ENCODE measurements at regions not wholly inside any gene's neighbourhood (a gene's known extent, or its start where the extent isn't known, plus 50 kb on each side); places are given as distances from the start of the nearest gene placed in this dataset.
"Not testable (repeated sequence)": the region's sequence is repeated elsewhere in the genome, so short reads cannot be mapped to it uniquely, and the experiment has no call there.

GRCh38 chr3:8325306-8325705, 176.3 kb upstream of the LMCD1 start:
- H3K36me3 ChIP-seq = no peaks in the 10 kb centered on the region
- 32 to 57% (median 42%) methylated on average over 2 of the region's 2 CpGs for WGBS, 5 donors
- TF ChIP-seq, protein P1, sequence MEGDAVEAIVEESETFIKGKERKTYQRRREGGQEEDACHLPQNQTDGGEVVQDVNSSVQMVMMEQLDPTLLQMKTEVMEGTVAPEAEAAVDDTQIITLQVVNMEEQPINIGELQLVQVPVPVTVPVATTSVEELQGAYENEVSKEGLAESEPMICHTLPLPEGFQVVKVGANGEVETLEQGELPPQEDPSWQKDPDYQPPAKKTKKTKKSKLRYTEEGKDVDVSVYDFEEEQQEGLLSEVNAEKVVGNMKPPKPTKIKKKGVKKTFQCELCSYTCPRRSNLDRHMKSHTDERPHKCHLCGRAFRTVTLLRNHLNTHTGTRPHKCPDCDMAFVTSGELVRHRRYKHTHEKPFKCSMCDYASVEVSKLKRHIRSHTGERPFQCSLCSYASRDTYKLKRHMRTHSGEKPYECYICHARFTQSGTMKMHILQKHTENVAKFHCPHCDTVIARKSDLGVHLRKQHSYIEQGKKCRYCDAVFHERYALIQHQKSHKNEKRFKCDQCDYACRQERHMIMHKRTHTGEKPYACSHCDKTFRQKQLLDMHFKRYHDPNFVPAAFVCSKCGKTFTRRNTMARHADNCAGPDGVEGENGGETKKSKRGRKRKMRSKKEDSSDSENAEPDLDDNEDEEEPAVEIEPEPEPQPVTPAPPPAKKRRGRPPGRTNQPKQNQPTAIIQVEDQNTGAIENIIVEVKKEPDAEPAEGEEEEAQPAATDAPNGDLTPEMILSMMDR (IDR thresholded peaks at IDR 0.05) = no peak
- TF ChIP-seq POLR2A (IDR thresholded peaks at IDR 0.05) (no peak), POLR2AphosphoS5 (IDR thresholded peaks at IDR 0.05) (no peak), EP300 (IDR thresholded peaks at IDR 0.05) (no peak)

GRCh38 chr3:8325833-8326232, 175.8 kb upstream of the LMCD1 start:
- H3K4me3 ChIP-seq; H3K9me3 ChIP-seq; DNase-seq; H3K36me3 ChIP-seq; H3K4me1 ChIP-seq; H3K27ac ChIP-seq; H3K27me3 ChIP-seq; intact Hi-C loops (cut with DNase I; ENCODE audit: low total_unique reads): not testable (repeated sequence)
- WGBS, 5 donors = 87 to 95% (median 90%) methylated on average over 14 to 18 of the region's 18 CpGs

More at GRCh38 chr3:8325306-8325705, 176.3 kb upstream of the LMCD1 start:
- intact Hi-C loops (cut with DNase I; ENCODE audit: low total_unique reads) = no loop called here
- no peaks in the 10 kb centered on the region for H3K4me1 ChIP-seq
- H3K27ac ChIP-seq = no peak overlapping the region
- no peak overlapping the region for H3K4me3 ChIP-seq
- DNase-seq = no peak
- H3K9me3 ChIP-seq = no peaks in the 10 kb centered on the region
- no peaks in the 10 kb centered on the region for H3K27me3 ChIP-seq

DNA sequence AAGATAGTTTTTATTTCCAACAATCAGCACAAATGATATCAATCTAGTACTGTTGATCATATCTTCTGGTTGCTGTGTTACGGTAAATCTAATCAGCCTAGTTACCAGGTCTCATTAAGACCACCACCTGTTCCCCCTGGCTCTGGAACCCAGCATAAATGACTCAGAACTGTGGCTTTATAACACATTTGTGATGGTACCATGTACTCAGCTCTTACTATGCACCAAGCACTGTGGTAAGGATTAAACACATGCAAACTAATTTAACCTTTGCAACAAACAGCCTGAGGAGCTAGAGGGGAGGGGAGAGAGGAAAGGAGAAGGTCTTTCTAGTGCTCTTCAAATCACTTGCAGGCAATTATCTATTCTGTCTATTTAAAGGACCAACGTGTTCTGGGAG, 173.9 kb upstream of the LMCD1 start:
- TF ChIP-seq POLR2A (IDR thresholded peaks at IDR 0.05) (no peak), EP300 (IDR thresholded peaks at IDR 0.05) (no peak), POLR2AphosphoS5 (IDR thresholded peaks at IDR 0.05) (no peak)
- TF ChIP-seq, protein P1 (IDR thresholded peaks at IDR 0.05) = no peak
- H3K4me1 ChIP-seq = no peaks in the 10 kb centered on the region
- WGBS, 5 donors = 55 to 61% (median 57%) methylated on average over 2 of the region's 2 CpGs
- no peak overlapping the region for H3K27ac ChIP-seq
- no peaks in the 10 kb centered on the region for H3K27me3 ChIP-seq
- intact Hi-C loops (cut with DNase I; ENCODE audit: low total_unique reads) = no loop called here
- H3K36me3 ChIP-seq = no peaks in the 10 kb centered on the region
- no peak overlapping the region for H3K4me3 ChIP-seq
- H3K9me3 ChIP-seq = no peaks in the 10 kb centered on the region
- no peak for DNase-seq

- no peak overlapping the region for H3K4me3 ChIP-seq
- DNase-seq = no peak
- WGBS, 5 donors = 47 to 68% (median 60%) methylated on average over 3 of the region's 3 CpGs
Measured at GRCh38 chr3:8328967-8329366, 172.7 kb upstream of the LMCD1 start.

DNA sequence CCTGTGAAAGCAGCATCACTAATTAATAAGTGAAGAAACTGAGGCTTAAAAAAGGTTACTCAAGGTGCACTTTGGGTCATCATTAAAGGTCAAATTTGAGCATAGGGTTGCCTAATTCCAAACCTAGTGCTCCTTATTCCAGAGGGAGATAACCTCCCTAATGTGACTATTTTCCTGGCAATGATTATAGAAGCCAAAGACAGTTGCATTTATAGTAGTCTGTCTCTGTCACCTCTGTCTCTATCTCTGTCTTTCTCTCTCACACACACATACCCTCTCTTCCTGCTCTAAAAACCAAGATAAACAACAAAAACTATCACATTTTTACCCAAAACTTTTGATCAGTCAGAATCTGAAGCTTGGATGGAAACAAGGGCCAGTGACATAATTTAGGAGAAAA, 172.0 kb upstream of the LMCD1 start:
- TF ChIP-seq, protein P1 (IDR thresholded peaks at IDR 0.05) = no peak
- no peak overlapping the region for H3K27ac ChIP-seq
- intact Hi-C loops (cut with DNase I; ENCODE audit: low total_unique reads) = no loop called here
- no peaks in the 10 kb centered on the region for H3K36me3 ChIP-seq
- H3K4me3 ChIP-seq = no peak overlapping the region
- DNase-seq = no peak
- H3K4me1 ChIP-seq = no peaks in the 10 kb centered on the region
- no peaks in the 10 kb centered on the region for H3K9me3 ChIP-seq
- H3K27me3 ChIP-seq = no peaks in the 10 kb centered on the region

More at GRCh38 chr3:8328967-8329366, 172.7 kb upstream of the LMCD1 start:
- Histone ChIP-seq H3K27me3 (no peaks in the 10 kb centered on the region), H3K36me3 (no peaks in the 10 kb centered on the region), H3K4me1 (no peaks in the 10 kb centered on the region), H3K9me3 (no peaks in the 10 kb centered on the region), H3K27ac (no peak overlapping the region)
- intact Hi-C loops (cut with DNase I; ENCODE audit: low total_unique reads) = no loop called here
- TF ChIP-seq, protein P1 (IDR thresholded peaks at IDR 0.05) = no peak
- no peak for TF ChIP-seq EP300 (IDR thresholded peaks at IDR 0.05)
- no peak for TF ChIP-seq POLR2AphosphoS5 (IDR thresholded peaks at IDR 0.05)
- no peak for TF ChIP-seq POLR2A (IDR thresholded peaks at IDR 0.05)

Data from stomach (tissue), 8 donors.